Neural progenitor cell (in vitro differentiated cells): ENCODE measurements at regions not wholly inside any gene's neighbourhood (a gene's known extent, or its start where the extent isn't known, plus 50 kb on each side); places are given as distances from the start of the nearest gene placed in this dataset.

ENCODE experiments used
- CTCF ChIP-seq: fragments of 200-600 bp; sonication (generic); IDR thresholded peaks from 2 replicates; pipeline ENCODE4 v1.5.1; 2017; ENCODE audit warnings: antibody characterized with exemption, mild to moderate bottlenecking
- EZH2 ChIP-seq: fragments of 200-600 bp; sonication (generic); IDR thresholded peaks from 2 replicates; pipeline ENCODE4 v1.6.1; 2017; ENCODE audit warnings: antibody characterized with exemption, mild to moderate bottlenecking, moderate library complexity

DNA sequence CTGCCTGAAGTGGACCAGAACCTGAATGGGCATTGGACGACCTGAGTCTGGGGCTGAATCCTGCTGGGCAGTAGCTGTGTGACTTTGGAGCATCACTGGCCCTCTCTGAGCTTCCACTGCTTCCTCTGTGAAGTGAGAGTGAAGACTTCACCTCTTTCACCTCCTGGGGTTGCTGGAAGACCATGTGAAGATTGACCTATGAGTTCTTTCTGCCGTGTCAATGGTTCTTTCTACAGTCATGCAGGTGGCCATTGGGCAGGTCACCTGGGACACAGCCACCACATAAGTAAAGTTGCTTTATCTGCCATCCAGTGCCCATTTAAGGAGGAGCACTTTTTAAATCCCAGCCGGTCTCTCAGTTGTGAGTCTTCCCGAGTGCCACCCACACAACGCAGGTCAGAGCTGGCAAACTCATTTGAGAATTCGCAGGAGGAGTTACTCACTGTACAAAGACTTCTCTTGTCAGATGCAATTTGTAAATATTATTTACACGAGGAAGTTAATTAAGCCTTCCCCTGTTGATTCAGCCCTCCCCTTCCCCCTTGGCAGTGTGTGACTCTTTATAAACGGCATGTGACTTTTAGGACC lies 74.8 kb upstream of the TCL1B start:
- TF ChIP-seq CTCF (no peak), EZH2 (no peak)
